Retinal pigment epithelial cell (primary cell): ENCODE measurements at regions not wholly inside any gene's neighbourhood (a gene's known extent, or its start where the extent isn't known, plus 50 kb on each side); places are given as distances from the start of the nearest gene placed in this dataset.

Source experiments
- DNase-seq: peaks from one replicate; pipeline ENCODE4 v3.0.0-alpha.2; 2010; ENCODE audit warnings: low read depth
- H3K4me3 ChIP-seq: 2 replicates; pipeline ENCODE4 v1.5.1; 2011; ENCODE audit warnings: mild to moderate bottlenecking, low read length, control low read depth, moderate library complexity
- CTCF ChIP-seq: conservative IDR thresholded peaks from 2 replicates; pipeline ENCODE4 v1.5.1; 2011; ENCODE audit warnings: low read depth, low read length, control low read depth, inconsistent platforms

GRCh38 chr9:129327552-129328328 is 149.7 kb upstream of the IER5L start:
- DNase-seq: no peak
- no peak for TF ChIP-seq CTCF
- H3K4me3 ChIP-seq: no peak overlapping the region

GRCh38 chr9:129326061-129327005 is 148.3 kb upstream of the IER5L start:
- H3K4me3 ChIP-seq: no peak overlapping the region
- DNase-seq: no peak
- TF ChIP-seq CTCF: no peak

GRCh38 chr9:129324808-129325502 is 146.9 kb upstream of the IER5L start:
- DNase-seq: no peak
- H3K4me3 ChIP-seq: no peak overlapping the region
- TF ChIP-seq CTCF: no peak

GRCh38 chr9:129323999-129324553 is 146.0 kb upstream of the IER5L start:
- no peak overlapping the region for H3K4me3 ChIP-seq
- DNase-seq: no peak
- no peak for TF ChIP-seq CTCF

- H3K4me3 ChIP-seq: no peak overlapping the region
- TF ChIP-seq CTCF: no peak
- no peak for DNase-seq
Observed at GRCh38 chr9:129323376-129323998, 145.4 kb upstream of the IER5L start.

- no peak for TF ChIP-seq CTCF
- DNase-seq: no peak
Observed at GRCh38 chr9:129322641-129323375, 144.7 kb upstream of the IER5L start.

More at GRCh38 chr9:129322641-129323375, 144.7 kb upstream of the IER5L start:
- H3K4me3 ChIP-seq: no peak overlapping the region
